ENCODE measurements at regions not wholly inside any gene's neighbourhood (a gene's known extent, or its start where the extent isn't known, plus 50 kb on each side); places are given as distances from the start of the nearest gene placed in this dataset.

GRCh38 chr13:64639206-64639605 is 2590.9 kb downstream of the PCDH9 start:
- 82 to 90% methylated on average over 3 of the region's 3 CpGs for WGBS, 2 donors
- no peak for DNase-seq (ENCODE audit: low spot score in 2 of 2)
- Histone ChIP-seq H3K27ac (no peak overlapping the region), H3K9me3 (no peaks in the 10 kb centered on the region), H3K4me1 (no peaks in the 10 kb centered on the region), H3K27me3 (no peaks in the 10 kb centered on the region), H3K36me3 (no peaks in the 10 kb centered on the region), H3K4me3 (no peak overlapping the region)
- TF ChIP-seq, protein P1, sequence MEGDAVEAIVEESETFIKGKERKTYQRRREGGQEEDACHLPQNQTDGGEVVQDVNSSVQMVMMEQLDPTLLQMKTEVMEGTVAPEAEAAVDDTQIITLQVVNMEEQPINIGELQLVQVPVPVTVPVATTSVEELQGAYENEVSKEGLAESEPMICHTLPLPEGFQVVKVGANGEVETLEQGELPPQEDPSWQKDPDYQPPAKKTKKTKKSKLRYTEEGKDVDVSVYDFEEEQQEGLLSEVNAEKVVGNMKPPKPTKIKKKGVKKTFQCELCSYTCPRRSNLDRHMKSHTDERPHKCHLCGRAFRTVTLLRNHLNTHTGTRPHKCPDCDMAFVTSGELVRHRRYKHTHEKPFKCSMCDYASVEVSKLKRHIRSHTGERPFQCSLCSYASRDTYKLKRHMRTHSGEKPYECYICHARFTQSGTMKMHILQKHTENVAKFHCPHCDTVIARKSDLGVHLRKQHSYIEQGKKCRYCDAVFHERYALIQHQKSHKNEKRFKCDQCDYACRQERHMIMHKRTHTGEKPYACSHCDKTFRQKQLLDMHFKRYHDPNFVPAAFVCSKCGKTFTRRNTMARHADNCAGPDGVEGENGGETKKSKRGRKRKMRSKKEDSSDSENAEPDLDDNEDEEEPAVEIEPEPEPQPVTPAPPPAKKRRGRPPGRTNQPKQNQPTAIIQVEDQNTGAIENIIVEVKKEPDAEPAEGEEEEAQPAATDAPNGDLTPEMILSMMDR (IDR thresholded peaks at IDR 0.05) = no peak
- TF ChIP-seq EP300 (IDR thresholded peaks at IDR 0.05) (no peak), POLR2A (IDR thresholded peaks at IDR 0.05) (no peak)

DNA sequence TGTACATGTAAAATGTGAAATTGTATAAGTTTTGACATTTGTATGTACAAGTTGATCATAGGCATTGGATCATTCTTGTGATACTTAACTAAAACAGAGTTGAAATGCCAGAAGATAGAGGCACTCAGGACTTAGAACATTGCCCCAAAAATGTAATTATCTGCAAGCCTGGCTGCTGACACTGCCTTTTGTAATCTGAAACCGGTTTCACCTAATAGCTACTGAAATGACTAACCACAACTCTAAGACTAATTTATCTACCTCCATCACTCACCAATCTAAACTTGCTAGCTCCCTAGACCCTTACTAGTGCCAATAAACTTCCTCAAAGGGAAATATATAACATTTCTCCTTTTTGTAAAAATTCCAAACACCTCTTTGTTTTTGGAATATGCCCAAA is 2596.2 kb downstream of the PCDH9 start:
- H3K27me3 ChIP-seq = no peaks in the 10 kb centered on the region
- no peaks in the 10 kb centered on the region for H3K4me1 ChIP-seq
- 55 to 73% methylated on average over 1 of the region's 1 CpG for WGBS, 2 donors
- no peak overlapping the region for H3K4me3 ChIP-seq
- TF ChIP-seq POLR2A (IDR thresholded peaks at IDR 0.05) = no peak
- no peak for TF ChIP-seq EP300 (IDR thresholded peaks at IDR 0.05)
- TF ChIP-seq, protein P1 (IDR thresholded peaks at IDR 0.05) = no peak
- DNase-seq (ENCODE audit: low spot score in 2 of 2) = no peak
- H3K9me3 ChIP-seq = no peaks in the 10 kb centered on the region
- H3K27ac ChIP-seq = no peak overlapping the region
- H3K36me3 ChIP-seq = no peaks in the 10 kb centered on the region

DNA sequence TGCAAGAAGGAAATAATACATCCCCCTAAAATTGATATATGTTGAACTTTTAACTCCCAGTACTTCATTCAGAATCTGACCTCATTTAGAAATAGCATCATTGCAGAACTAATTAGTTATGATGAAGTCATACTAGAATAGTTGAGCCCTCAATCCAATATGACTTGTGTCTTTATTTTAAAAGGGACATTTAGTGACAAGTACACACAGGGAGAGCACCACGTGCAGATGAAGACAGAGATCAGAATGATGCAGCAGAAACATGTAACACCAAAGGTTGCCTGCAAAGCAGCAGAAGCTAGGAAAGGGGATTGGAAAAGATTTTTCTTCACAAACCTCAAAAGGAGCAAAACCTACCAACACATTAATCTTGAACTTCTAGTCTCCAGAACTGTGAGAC is 2602.5 kb downstream of the PCDH9 start:
- Histone ChIP-seq H3K36me3 (no peaks in the 10 kb centered on the region), H3K27me3 (no peaks in the 10 kb centered on the region), H3K27ac (no peak overlapping the region), H3K9me3 (no peaks in the 10 kb centered on the region), H3K4me1 (no peaks in the 10 kb centered on the region), H3K4me3 (no peak overlapping the region)
- 33 to 50% methylated on average over 1 of the region's 1 CpG for WGBS, 2 donors
- DNase-seq (ENCODE audit: low spot score in 2 of 2) = no peak
- TF ChIP-seq POLR2A (IDR thresholded peaks at IDR 0.05) (no peak), EP300 (IDR thresholded peaks at IDR 0.05) (no peak)
- TF ChIP-seq, protein P1 (IDR thresholded peaks at IDR 0.05) = no peak

DNA sequence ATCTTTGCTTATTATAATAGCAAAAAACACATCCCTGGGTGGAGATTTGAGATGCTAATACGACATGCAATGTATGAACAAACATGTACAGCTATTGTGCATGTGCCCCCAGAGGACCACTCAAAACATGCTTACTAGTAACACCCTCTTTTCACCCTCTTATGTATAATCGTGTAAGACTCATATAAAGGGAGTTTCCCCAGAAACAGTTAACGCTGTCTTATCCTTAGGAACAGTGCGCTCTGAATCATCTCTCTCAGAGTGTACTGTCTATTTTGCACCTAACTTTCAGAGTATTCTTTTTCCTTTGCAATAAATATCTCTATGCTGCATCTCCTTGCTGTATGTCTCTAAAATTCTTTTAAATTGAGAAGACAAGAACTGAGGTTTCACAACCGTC is 2604.0 kb downstream of the PCDH9 start:
- Histone ChIP-seq H3K4me3 (no peak overlapping the region), H3K4me1 (no peaks in the 10 kb centered on the region), H3K36me3 (no peaks in the 10 kb centered on the region), H3K27me3 (no peaks in the 10 kb centered on the region), H3K27ac (no peak overlapping the region), H3K9me3 (no peaks in the 10 kb centered on the region)
- DNase-seq (ENCODE audit: low spot score in 2 of 2) = no peak
- WGBS, 2 donors = 85 to 86% methylated on average over 5 of the region's 5 CpGs
- TF ChIP-seq EP300 (IDR thresholded peaks at IDR 0.05) (no peak), POLR2A (IDR thresholded peaks at IDR 0.05) (no peak)
- TF ChIP-seq, protein P1 (IDR thresholded peaks at IDR 0.05) = no peak

GRCh38 chr13:64617231-64617630 is 2612.9 kb downstream of the PCDH9 start:
- no peaks in the 10 kb centered on the region for H3K4me1 ChIP-seq
- no peaks in the 10 kb centered on the region for H3K27me3 ChIP-seq
- TF ChIP-seq POLR2A (IDR thresholded peaks at IDR 0.05) (no peak), EP300 (IDR thresholded peaks at IDR 0.05) (no peak)
- TF ChIP-seq, protein P1 (IDR thresholded peaks at IDR 0.05) = no peak
- H3K4me3 ChIP-seq = no peak overlapping the region
- WGBS, 2 donors = 60 to 64% methylated on average over 4 of the region's 4 CpGs
- H3K27ac ChIP-seq = no peak overlapping the region
- no peaks in the 10 kb centered on the region for H3K36me3 ChIP-seq
- DNase-seq (ENCODE audit: low spot score in 2 of 2) = no peak
- no peaks in the 10 kb centered on the region for H3K9me3 ChIP-seq
